GM19468 (cell line): ENCODE measurements at regions not wholly inside any gene's neighbourhood (a gene's known extent, or its start where the extent isn't known, plus 50 kb on each side); places are given as distances from the start of the nearest gene placed in this dataset.
"Not testable (repeated sequence)": the region's sequence is repeated elsewhere in the genome, so short reads cannot be mapped to it uniquely, and the experiment has no call there.

ENCODE experiments used
- ATAC-seq: cut with Tn5 transposase; IDR thresholded peaks from one replicate; pipeline ENCODE4 v1.9.1; 2021; ENCODE audit warnings: mild to moderate bottlenecking, moderate library complexity, moderate number of reproducible peaks; ENCODE audit not compliant: unreplicated experiment; ENCODE audit errors: extremely low read depth

DNA sequence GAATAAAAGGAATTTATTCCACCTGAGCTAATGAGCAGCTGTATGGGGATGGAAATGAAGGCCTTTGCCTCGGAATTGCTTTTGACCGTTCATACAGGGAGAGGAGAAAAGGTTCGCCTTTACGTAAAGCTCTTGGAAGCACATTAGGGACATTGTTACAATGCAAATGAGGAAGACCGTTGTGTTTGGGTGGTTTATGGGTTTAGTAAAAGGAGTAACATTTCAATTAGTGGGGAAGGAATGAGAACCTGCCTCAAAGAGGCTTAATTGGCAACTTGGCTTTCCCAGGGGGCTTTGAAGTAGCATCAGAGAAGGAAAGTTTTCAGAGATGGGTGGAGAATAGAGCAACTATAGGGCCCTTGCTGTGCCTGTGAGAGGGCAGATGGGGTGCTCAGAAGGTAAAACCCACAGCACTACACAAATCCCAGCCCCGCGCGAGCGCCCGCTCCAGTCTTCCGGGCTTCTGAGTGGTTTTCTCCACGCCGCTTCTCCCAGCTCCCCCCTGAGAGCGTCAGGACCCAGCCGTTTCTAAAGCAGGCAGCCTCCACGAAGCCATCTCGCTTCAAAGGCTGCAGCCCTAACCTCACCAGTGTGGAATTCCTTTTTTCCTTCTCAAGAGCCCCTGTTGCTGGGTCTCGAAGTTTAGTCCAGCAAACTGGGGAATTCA, 192.0 kb upstream of the HES1 start:
- no peak for ATAC-seq

DNA sequence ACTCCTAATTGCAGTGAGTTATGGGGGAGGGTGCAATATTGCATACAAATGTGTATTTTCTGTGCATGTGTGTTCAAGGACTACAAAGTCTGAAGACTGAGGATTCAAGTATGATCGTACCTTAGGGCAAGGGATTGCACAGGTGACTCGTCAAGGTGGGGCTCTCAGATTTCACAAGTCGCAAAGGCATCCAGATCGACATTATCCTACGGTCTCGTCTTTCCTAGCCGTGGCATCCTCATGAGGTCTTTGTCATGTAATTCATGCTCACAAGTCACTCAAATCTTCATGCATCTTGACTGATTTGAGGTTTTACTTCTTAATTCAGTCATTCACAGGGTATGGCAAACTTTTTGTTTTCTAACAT, 191.4 kb upstream of the HES1 start:
- ATAC-seq, result no peak

DNA sequence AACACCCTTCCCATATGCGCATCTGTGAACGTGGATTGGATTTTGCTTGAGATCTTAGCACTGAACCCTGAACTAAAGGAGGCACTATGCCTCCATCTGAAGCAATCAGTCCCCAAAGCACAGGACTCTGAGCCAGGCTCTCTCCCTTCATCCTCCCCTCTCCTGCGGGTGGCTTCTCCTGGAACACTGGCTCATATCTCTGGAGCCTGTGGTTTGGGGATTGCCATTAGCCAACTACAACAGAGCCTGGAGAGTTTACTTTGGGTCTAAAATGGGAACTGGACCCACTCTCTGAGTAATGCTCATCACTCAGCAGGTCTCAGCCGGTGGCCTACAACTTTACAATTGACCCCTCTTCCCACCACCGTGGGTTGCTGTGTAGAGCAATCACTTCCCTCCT, 190.8 kb upstream of the HES1 start:
- no peak for ATAC-seq

DNA sequence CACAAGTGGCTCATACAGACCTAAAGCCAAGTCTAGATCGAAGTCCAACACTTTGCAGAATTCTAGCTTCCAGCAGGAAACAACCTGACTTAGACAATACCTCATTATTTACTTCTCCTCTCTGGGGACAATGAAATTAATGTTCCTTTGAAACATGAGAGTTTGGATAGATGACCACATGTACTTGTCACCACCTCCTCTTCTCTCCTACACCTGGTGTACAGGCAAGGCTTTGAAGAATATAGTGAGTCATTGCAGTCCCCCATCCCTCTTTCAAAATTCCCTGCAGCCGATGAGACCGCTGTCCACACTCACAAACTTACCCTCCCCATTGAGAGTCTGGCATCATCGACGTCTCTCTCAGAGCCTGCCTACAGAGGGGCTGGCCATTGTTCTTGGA, 189.0 kb upstream of the HES1 start:
- ATAC-seq, result no peak

DNA sequence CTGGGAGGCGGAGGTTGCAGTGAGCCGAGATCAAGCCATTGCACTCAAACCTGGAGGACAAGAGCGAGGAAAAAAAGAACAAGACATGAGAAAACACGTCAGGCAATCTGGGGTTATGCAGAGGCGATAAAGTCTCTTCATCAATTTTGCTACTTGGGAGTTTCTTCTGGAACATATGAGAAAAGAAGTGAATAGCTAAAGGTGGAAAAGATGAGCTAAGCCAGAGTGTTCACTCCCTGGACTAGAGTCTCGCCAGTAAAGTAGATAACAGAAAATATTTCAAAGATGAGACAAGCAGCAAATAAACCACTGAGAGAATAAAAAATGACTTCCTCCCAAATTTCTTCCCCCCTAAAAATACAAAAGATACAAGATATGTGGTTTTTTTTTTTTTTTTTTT, 188.4 kb upstream of the HES1 start:
- ATAC-seq, result no peak

DNA sequence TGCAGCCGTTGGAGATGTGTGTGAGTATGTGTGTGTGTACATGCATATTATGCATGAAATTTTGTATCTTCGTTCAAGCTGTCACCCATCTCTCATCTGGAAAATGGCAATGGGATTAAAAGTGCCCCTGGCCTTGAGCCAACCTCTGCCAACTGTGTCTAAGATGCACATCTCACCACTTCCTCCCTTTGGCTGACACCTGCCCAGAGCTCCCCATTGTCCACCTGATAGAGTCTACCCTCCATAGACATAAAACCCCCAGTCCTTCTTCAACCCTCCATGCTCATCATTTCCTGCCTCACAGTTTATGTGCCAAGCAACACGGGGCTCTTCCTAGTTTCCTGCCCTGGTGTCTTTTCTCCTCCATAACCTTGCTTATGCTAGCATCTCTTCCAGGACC, 187.5 kb upstream of the HES1 start:
- ATAC-seq, result no peak

DNA sequence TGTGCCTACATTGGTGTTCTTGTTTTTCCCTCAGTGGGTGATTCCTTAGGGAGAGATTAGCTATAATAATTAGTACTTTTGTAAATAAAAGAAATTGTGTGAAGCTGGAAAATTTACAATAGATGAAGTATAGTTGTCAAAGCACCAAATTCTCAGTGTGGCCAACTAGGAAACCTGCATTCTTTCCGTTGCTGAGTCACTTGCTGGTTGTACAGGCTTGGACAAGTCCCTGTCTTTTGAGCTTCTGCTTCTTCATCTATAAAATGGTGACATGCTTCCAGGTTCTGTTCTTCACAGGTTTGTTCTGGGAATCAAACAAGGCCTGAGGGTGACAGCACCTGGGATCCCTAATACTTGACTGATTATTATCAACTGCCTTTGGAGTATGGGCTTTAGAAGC, 184.1 kb upstream of the HES1 start:
- ATAC-seq, result no peak

DNA sequence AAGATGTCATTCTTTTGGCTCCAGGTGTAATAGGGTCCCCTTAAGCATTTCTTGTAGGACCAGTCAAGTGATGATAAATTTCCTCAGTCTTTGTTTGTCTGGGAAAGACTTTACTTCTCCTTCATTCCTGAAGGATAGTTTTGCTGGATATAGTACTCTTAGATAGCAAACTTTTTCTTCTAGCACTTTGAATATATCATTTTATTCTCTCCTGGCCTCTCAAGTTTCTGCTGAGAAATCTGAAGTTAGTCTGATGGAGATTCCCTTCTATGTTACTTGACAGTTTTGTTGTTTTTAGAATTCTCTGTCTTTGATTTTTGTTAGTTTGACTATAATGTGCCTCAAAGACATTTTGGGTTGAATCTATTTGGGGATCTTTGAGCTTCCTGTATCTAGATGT, 181.2 kb upstream of the HES1 start:
- no peak for ATAC-seq

DNA sequence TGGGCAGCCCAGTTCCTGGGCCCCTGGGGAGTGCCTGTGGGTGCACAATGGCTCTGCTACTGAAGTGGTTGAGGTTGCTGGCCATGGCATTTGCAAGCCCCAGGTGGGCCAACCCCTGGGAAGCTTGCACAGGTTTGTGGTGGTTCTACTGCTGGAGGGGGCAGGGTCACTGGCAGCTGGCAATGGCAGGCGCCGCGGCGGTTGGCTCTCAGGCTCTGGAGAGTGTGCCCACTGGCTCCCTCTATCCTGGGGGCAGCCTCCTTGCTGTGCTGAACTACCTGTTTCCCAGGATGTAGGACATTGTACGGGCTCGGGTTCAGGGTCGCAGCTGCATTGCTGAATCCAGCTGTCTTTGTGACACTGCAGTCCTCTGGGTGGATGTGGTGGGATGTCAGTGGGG, 180.2 kb upstream of the HES1 start:
- ATAC-seq, result no peak

DNA sequence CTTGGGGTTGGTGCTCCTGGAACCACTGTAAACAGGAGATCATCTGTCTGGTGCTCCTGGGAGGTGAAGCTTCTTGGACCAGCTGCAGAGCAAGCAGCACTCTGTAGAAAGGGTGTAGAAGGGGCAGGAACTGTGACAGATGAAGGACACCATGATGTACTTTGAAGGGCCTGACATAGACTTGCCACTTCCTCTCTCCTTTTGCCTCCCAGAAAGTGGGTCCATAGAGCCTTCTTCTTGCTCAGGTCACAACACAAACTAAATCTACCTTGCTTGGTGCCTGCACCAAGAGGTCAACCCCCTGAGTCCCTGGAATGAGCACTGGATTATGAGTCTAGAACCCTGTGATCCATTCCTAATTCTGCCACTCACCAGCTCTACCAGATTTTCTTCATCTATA, 176.1 kb upstream of the HES1 start:
- ATAC-seq, result no peak

DNA sequence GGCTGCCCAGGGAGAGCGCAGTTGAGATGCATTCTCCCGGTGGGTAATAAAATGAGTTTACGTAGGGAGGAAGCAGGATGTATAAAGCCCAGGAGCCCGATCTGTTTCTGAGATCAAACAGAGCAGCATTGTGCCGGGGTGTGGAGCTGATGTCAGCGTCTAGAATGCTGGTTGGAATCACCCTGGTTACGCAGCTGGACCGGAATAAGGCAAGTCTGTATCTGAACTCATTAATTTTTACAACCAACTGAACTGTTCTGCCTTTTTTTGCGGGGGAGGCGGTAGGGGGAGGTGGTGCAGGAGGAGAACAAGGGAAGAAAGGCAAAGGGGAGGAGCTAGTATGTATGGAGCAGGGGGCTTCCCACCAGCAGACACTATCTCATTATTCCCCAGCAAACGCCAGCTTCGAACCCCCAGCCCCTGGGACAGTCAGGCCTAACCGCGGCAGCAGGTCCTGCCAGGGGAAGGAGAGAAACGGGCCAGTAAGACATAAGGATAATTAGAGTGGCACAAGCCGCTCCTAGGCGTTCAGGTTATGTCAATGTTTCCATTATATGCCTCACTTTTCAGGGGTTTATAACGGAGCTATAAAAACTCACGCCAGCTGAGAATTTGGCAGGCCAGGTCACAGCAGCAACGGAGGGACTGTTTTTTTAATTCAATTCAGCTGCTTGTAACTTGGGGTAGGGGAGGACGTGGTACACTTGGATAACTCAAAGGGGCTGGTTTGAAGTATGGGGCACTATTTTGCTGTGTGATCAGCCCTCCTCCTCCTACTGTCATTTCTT, 175.3 kb upstream of the HES1 start:
- no peak for ATAC-seq

DNA sequence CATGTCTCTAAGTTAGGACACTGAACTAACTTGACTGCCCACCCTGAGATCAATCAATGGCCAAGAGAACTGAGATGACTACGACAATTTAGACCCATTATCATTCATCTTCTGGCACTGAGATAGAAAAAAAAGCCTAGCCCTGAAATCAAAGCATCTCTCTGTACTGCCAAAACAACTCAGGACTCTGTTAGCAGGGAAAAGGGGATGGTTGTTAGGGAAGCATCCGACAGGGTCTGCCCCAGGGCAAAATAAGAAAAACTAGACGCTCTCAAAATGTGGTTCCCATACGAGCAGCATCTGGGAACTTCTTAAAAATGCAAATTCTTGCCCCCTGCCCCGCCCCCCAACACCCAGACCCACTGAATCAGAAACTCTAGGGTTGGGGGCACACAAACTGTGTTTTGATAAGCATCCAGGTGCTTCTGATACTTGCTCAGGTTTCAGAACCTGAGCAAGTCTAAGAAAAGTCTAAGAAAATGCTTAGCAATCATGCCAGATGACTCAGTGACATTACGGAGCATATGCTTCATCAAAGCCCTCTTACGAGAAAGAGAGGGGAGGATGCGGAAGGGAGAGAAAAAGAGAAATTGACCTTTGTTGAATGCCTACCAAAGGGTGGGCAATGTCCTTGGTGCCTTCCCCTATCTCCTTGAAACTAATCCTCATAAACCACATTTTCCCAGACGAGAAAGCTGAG, 172.8 kb upstream of the HES1 start:
- ATAC-seq, result no peak

DNA sequence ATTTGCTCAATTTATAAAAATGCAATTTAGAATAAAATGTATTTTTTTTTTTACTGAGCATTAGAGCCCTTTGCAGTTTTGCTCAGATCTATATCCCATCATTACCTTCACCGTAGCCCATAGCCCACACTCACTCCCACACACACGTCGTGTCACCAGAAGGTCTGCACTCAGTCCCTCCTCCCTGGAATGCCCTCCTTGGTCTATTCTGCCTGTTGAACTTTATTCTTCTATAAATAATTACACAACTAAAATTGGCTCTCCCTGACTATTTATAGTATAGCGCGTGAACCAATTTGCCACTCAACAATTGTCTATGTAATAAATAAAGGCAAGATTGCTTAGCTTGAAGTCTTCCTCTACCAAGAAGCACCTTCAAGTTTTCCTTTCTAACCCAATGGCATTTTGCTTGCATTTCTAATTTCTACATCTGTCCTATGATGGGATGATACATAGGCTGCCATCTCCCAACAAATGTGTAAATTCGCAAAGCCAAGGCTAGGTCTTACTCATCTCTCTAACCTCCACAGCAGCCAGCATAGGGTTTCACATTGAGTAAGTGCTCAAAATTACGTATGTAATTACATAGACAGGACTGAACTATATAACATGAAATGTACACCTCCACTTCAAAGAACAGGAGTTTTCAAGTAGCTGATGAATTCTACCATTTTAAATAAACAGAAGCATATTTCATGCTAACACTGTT, 172.0 kb upstream of the HES1 start:
- ATAC-seq, result peak; percentile 46

DNA sequence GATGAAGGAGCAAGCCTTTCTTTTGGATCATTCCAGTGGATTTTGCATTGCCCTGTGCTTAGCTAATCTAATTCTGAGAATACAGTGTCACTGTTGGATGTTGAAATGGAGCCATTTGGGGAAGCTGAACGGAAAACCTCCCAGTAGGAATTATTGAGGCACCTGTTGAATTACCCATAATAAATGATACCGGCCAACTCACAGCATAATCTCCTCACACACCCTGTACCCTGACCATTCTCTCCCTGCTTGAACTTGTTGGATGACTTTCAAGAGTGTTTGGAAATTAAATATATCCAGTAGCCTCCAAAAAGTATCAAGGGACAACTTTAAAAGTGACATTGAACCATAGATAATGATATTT, 171.4 kb upstream of the HES1 start:
- no peak for ATAC-seq

DNA sequence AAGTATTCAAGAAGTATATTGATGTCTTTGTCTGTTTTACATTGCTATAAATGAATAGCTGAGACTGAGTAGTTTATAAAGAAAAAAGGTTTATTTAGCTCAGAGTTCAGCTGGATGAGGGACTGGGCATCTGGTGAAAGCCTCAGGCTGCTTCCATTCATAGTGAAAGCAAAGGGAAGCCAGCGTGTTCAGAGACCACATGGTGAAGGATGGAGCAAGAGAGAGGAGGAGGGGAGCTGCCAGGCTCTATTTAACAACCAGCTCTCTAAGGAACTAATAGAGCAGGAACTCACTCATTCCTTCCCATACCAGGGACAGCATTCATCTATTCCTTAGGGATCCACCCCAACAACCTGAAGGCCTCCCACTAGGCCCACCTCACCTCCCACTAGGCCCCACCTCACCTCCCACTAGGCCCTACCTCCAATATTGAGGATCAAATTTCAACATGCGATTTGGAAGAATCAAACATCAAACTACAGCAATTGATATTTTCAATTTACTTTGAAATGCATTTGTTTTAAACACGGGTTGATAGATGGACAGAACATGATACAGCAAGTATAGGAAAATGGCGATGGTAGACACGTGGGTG, 167.5 kb upstream of the HES1 start:
- no peak for ATAC-seq

DNA sequence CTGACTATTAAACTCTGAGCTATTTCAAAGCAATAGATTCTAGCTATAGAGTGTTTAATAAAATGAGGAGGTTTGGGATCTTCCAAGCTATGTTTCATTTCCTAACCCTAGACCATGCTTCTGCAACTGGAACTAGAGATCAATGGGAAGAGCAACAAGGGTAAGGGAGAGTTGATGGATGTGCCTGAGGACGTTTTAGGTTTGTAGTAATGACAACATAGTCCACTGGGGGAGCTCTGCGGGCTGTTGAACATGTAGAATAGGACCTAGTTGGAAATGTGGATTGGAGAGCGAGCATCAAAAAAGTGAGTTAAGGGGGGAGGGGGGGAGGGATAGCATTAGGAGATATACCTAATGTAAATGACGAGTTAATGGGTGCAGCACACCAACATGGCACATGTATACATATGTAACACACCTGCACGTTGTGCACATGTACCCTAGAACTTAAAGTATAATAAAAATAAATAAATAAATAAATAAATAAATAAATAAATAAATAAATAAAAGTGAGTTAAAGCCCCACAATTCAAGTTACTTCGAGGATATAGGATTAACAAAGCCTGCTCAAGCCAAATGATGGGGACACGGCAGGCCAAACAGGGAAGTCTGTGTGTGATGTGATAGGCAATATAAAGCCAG, 165.7 kb upstream of the HES1 start:
- not testable (repeated sequence) for ATAC-seq

DNA sequence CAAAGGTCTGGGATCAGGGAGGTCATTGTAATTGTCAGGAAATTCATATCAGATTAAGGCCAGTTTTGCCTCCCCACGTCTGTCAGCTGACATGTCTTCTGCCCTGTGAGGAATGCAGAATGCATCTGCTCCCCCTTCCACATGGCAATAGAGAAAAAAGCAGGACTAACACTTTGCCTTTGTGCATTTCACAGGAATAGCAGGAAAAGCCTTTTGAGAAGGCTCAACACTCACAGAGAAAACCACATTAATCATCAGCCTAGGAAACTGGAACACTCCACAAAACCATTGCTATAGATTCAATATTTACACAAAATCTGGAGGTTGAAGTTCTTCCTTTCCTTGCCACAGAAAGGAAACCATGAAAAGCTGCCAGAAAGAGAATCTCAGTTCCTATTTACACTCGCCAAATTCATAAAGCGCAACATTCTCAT, 165.2 kb upstream of the HES1 start:
- ATAC-seq, result no peak

DNA sequence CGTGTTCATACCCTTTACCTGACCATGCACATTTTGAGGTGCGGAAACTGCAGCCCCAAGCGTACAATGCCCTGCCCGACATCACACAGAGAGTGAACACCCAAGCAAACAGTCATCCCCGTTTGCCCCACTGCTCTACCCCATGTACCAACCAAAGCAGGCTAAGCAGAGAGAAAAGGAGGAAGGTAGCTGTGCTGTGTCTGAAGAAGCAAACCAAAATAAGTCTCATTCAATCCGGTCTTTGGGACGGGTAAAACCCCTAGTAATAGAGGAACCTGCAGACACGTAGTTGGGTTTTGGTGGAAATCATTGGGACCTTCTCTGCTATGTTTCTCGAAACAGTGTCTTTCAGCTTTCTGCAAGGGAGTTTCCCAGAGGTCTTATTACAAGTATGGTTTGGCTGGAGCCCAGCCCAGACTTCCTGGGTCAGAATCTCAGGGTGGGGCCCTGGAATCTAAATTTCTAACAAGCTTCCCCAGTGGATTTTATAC, 164.6 kb upstream of the HES1 start:
- no peak for ATAC-seq

DNA sequence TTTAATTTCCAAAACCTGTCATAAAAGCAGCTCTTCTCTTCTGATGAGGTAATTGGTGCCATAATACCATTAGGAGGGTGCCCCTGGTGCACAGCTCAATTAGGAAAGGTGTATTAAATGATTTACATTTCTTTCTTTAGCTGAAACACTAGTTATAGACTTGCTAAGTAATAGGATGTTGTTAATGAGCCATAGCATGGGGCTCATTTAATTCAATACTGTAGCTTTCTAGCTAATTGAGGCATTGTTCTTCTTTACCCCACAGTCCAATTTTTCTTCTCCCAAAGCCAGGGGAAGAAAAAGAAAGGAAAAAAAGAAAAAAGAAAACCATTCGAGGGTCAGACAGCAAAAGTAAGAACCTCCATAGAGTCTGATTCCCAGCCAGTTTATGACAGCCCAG, 164.0 kb upstream of the HES1 start:
- no peak for ATAC-seq

DNA sequence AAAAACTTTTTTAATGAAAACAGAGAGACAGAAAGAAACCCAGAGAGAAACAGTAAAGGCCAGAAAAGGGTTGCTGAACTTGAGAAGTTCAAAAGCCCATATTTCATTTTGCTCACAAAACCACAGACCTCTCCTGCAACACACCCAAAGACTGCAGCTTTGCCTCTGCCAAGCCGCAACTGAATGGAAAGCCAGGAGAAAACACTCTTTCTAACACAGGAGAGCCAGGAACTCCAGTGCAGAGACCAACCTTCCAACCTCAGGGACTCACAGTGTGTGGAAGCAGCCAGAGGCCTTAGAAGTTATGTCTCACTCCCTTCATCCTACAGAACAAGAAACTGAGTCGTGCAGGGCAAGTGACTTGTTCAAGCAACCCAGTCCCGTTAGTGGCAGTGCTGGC, 163.1 kb upstream of the HES1 start:
- no peak for ATAC-seq
